ENCODE measurements at regions not wholly inside any gene's neighbourhood (a gene's known extent, or its start where the extent isn't known, plus 50 kb on each side); places are given as distances from the start of the nearest gene placed in this dataset.

DNA sequence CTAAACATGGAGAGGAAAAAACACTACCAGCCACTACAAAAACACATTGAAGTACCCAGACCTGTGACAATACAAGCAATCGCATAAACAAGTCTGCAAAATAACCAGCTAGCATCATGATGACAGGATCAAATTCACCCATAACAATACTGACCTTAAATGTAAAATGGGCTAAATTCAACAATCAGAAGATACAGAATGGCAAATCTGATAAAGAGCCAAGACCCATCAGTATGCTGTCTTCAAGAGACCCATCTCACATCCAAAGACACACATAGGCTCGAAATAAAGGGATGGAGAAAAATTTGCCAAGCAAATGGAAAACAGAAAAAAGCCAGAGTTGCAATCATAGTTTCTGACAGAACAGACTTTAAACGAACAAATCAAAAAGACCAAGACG is 294.4 kb downstream of the MEF2C start:
- H4K20me1 ChIP-seq (ENCODE audit: control insufficient read depth, extremely low read depth, insufficient read depth, low read length) = no peaks in the 10 kb centered on the region
- H3K4me1 ChIP-seq (ENCODE audit: control insufficient read depth, extremely low read depth, insufficient read depth, low read length) = no peaks in the 10 kb centered on the region
- no peaks in the 10 kb centered on the region for H3K27me3 ChIP-seq (ENCODE audit: control insufficient read depth, insufficient read depth, low read length)
- H3K4me2 ChIP-seq (ENCODE audit: extremely low read depth, insufficient read depth, low read length) = no peak overlapping the region
- no peak for DNase-seq (ENCODE audit: low read depth in 2 of 2)
- H2AFZ ChIP-seq (ENCODE audit: low read length) = no peak overlapping the region
- H3K36me3 ChIP-seq (ENCODE audit: control insufficient read depth, insufficient read depth, low read length) = no peaks in the 10 kb centered on the region
- H3K79me2 ChIP-seq (ENCODE audit: control insufficient read depth, insufficient read depth, low read length) = no peaks in the 10 kb centered on the region
- H3K4me3 ChIP-seq (replicated peaks in 1 of 4; ENCODE audit: control extremely low read depth in 1 of 4, insufficient read depth in 1 of 4, low read depth in 3 of 4, low read length in 4 of 4) = no peak overlapping the region
- H3K27ac ChIP-seq (ENCODE audit: insufficient read depth, low read length) = no peak overlapping the region
- H3K9me3 ChIP-seq (ENCODE audit: control insufficient read depth, insufficient read depth, low read depth, low read length) = no peaks in the 10 kb centered on the region
- no peak overlapping the region for H3K9ac ChIP-seq (ENCODE audit: insufficient read depth, low read length)
- TF ChIP-seq, protein P1, sequence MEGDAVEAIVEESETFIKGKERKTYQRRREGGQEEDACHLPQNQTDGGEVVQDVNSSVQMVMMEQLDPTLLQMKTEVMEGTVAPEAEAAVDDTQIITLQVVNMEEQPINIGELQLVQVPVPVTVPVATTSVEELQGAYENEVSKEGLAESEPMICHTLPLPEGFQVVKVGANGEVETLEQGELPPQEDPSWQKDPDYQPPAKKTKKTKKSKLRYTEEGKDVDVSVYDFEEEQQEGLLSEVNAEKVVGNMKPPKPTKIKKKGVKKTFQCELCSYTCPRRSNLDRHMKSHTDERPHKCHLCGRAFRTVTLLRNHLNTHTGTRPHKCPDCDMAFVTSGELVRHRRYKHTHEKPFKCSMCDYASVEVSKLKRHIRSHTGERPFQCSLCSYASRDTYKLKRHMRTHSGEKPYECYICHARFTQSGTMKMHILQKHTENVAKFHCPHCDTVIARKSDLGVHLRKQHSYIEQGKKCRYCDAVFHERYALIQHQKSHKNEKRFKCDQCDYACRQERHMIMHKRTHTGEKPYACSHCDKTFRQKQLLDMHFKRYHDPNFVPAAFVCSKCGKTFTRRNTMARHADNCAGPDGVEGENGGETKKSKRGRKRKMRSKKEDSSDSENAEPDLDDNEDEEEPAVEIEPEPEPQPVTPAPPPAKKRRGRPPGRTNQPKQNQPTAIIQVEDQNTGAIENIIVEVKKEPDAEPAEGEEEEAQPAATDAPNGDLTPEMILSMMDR (conservative IDR thresholded peaks at IDR 0.05 in 1 of 2, IDR thresholded peaks at IDR 0.05 in 1 of 2; ENCODE audit: low read depth in 1 of 2, low read length in 2 of 2) = no peak
- TF ChIP-seq EZH2 (IDR thresholded peaks at IDR 0.05; ENCODE audit: low read length, missing control alignments) = no peak

DNA sequence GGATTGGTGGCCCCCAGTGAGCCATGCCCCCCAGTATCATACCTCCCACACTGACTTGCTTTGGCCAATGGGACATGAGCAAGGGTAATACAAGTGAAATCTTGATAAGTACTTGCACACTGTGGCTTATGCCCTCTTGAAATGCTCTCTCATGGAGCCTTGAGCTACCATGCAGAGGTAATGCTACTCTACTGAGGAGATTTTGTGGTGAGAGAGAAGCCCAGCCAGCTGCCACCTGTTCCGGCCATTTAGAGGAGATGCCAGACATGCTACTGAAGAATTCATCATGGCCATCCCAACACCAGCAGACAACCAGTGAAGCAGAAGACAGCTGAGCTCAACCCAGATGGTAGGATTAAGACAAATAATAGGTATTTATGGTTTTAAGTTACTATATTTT is 299.5 kb downstream of the MEF2C start:
- Histone ChIP-seq H3K4me1 (ENCODE audit: control insufficient read depth, extremely low read depth, insufficient read depth, low read length) (no peaks in the 10 kb centered on the region), H3K27me3 (ENCODE audit: control insufficient read depth, insufficient read depth, low read length) (no peaks in the 10 kb centered on the region), H3K9me3 (ENCODE audit: control insufficient read depth, insufficient read depth, low read depth, low read length) (no peaks in the 10 kb centered on the region), H3K36me3 (ENCODE audit: control insufficient read depth, insufficient read depth, low read length) (no peaks in the 10 kb centered on the region), H3K79me2 (ENCODE audit: control insufficient read depth, insufficient read depth, low read length) (no peaks in the 10 kb centered on the region), H3K4me3 (replicated peaks in 1 of 4; ENCODE audit: control extremely low read depth in 1 of 4, insufficient read depth in 1 of 4, low read depth in 3 of 4, low read length in 4 of 4) (no peak overlapping the region), H3K27ac (ENCODE audit: insufficient read depth, low read length) (no peak overlapping the region), H3K4me2 (ENCODE audit: extremely low read depth, insufficient read depth, low read length) (no peak overlapping the region), H4K20me1 (ENCODE audit: control insufficient read depth, extremely low read depth, insufficient read depth, low read length) (no peaks in the 10 kb centered on the region), H3K9ac (ENCODE audit: insufficient read depth, low read length) (no peak overlapping the region), H2AFZ (ENCODE audit: low read length) (no peak overlapping the region)
- TF ChIP-seq EZH2 (IDR thresholded peaks at IDR 0.05; ENCODE audit: low read length, missing control alignments) = no peak
- TF ChIP-seq, protein P1 (conservative IDR thresholded peaks at IDR 0.05 in 1 of 2, IDR thresholded peaks at IDR 0.05 in 1 of 2; ENCODE audit: low read depth in 1 of 2, low read length in 2 of 2) = no peak
- no peak for DNase-seq (ENCODE audit: low read depth in 2 of 2)

DNA sequence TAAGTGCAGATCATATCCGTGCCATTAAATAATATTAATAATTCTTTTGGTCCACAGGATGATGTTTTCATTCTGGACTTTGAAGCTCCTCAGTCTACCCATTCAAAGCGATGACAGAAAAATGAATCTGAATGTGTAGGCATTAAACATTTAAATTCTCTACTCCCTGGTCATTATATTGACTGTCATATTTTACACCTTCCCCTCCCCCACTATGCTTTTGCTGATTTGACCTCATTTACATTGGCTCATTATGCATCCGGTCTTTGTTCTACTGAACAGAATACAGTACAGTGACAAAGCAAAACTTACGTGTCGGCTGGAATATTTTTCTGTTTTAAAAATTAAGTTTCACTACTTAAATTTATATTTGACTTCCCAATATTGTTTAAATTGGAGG is 289.7 kb upstream of the TMEM161B start:
- no peaks in the 10 kb centered on the region for H3K79me2 ChIP-seq (ENCODE audit: control insufficient read depth, insufficient read depth, low read length)
- H3K4me2 ChIP-seq (ENCODE audit: extremely low read depth, insufficient read depth, low read length) = no peak overlapping the region
- H2AFZ ChIP-seq (ENCODE audit: low read length) = no peak overlapping the region
- H3K27ac ChIP-seq (ENCODE audit: insufficient read depth, low read length) = no peak overlapping the region
- H3K4me1 ChIP-seq (ENCODE audit: control insufficient read depth, extremely low read depth, insufficient read depth, low read length) = no peaks in the 10 kb centered on the region
- no peak overlapping the region for H3K9ac ChIP-seq (ENCODE audit: insufficient read depth, low read length)
- no peak for TF ChIP-seq EZH2 (IDR thresholded peaks at IDR 0.05; ENCODE audit: low read length, missing control alignments)
- TF ChIP-seq, protein P1 (conservative IDR thresholded peaks at IDR 0.05 in 1 of 2, IDR thresholded peaks at IDR 0.05 in 1 of 2; ENCODE audit: low read depth in 1 of 2, low read length in 2 of 2) = no peak
- H4K20me1 ChIP-seq (ENCODE audit: control insufficient read depth, extremely low read depth, insufficient read depth, low read length) = no peaks in the 10 kb centered on the region
- no peaks in the 10 kb centered on the region for H3K36me3 ChIP-seq (ENCODE audit: control insufficient read depth, insufficient read depth, low read length)
- no peak overlapping the region for H3K4me3 ChIP-seq (replicated peaks in 1 of 4; ENCODE audit: control extremely low read depth in 1 of 4, insufficient read depth in 1 of 4, low read depth in 3 of 4, low read length in 4 of 4)
- H3K9me3 ChIP-seq (ENCODE audit: control insufficient read depth, insufficient read depth, low read depth, low read length) = no peaks in the 10 kb centered on the region
- no peak for DNase-seq (ENCODE audit: low read depth in 2 of 2)
- H3K27me3 ChIP-seq (ENCODE audit: control insufficient read depth, insufficient read depth, low read length) = no peaks in the 10 kb centered on the region

All from fibroblast of lung (primary cell).